ENCODE measurements at regions not wholly inside any gene's neighbourhood (a gene's known extent, or its start where the extent isn't known, plus 50 kb on each side); places are given as distances from the start of the nearest gene placed in this dataset.
A peak's percentile ranks its signal among the peaks of the same experiment; 100 is the strongest.

DNA sequence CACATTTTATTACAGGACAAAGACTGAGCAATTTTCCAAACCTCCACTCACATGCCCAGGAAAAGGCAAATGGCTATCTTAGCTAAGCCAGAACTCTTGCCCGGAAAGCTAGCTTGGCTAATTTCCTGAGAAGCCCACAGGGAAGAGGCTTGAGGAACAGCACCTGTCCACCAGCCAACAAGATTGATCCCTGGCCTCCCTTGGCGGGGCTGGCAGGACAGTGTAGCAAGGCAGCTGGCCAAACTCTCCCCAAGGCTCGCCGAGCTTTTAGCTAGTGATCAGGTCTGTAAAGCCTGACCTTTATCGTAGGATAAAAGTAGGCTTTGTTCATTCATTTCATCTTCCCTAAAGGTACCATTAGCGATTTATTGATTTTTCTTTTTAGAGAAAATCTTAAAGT, 101.4 kb downstream of the UQCRFS1 start:
- H3K36me3 ChIP-seq, result no peaks in the 10 kb centered on the region
- H3K9me3 ChIP-seq (replicated peaks), result no peaks in the 10 kb centered on the region
- peaks cover 14% of the 10 kb centered on the region for H3K27me3 ChIP-seq
- H3K4me1 ChIP-seq, result no peaks in the 10 kb centered on the region
- DNase-seq, result no peak
- no peak overlapping the region for H3K27ac ChIP-seq
- no peak overlapping the region for H3K4me3 ChIP-seq

DNA sequence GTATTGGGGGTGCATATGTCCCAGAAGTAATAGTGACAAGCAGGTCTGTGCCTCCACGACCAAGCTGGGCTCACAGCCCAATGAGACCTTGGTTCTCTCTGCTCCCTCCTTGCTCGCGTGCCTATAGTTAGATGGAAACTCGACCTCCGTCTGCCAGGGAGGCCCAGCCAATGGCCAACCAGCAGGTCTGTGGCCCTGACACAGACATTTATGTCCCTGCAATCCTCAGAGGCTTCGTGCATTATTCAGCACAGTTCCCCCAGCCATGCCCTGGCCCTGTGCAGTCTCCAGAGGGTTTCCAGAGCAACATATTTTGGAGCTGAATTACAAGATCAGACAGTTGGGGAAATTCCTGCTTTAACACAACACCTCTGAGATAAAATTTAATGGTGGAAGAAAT, 105.1 kb downstream of the UQCRFS1 start:
- no peak for DNase-seq
- H3K4me3 ChIP-seq, result no peak overlapping the region
- no peaks in the 10 kb centered on the region for H3K36me3 ChIP-seq
- H3K27ac ChIP-seq, result no peak overlapping the region
- H3K9me3 ChIP-seq (replicated peaks), result no peaks in the 10 kb centered on the region
- peaks cover 23% of the 10 kb centered on the region for H3K27me3 ChIP-seq
- no peaks in the 10 kb centered on the region for H3K4me1 ChIP-seq

DNA sequence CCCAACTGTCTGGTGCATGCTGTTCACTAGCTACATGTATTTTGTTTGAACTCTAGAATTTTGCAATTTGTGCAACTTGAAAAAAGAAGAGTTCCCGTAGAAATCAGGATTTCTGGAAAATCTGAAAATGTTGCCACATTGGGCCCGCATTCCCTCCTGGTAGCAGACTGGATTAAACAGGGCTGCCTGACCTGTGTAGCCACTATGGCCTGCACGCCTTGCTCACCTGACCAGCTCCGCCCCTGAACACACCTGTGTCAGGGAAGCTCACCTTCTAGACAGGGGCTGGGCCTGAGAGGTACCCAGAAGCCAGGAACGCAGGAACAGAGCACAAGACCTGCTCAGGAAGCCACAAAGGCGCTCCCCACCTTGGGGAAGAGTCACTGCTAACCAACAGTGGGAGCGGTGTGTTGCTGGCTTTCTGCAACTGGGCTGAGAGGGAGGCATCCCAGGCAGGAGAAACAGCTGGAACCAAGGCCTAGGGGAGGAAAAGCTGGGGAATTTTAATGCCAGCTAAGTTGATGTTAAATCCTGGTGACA, 106.5 kb downstream of the UQCRFS1 start:
- no peaks in the 10 kb centered on the region for H3K36me3 ChIP-seq
- DNase-seq, result no peak
- no peak overlapping the region for H3K4me3 ChIP-seq
- no peaks in the 10 kb centered on the region for H3K9me3 ChIP-seq (replicated peaks)
- no peak overlapping the region for H3K27ac ChIP-seq
- H3K27me3 ChIP-seq, result peaks cover 23% of the 10 kb centered on the region
- no peaks in the 10 kb centered on the region for H3K4me1 ChIP-seq

DNA sequence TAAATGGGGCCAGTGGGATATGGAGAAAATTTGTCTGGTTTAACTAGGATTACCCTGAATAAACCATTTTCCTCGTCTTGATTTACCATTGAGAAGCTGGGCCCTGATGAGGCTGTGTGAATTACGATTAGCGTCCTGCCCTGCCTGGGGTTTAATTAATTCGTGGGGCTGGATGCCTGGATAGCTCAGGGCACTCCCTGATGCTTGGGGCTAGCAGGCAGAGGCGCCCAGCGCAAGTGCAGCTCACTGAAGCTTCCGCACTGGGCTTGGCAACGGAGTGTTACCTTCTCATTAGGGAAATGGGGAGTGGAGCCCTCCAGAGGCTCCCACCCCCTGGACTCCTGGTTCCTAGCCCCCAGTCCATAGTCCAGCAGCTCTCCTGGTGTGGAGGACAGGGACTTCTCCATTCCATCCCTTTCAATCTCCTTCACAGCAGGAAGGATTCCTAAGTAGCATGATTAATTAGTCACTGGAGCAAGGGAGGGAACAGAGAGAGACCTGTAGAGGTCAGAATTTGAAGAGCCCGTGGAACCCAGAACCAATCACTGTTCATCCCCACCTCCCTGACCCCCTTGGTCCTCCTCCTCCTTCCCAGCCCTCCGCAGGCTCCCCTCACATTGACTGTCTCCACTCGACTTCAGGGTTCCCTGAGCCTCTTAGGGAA, 107.2 kb downstream of the UQCRFS1 start:
- DNase-seq, result no peak
- Histone ChIP-seq H3K4me3 (no peak overlapping the region), H3K27ac (no peak overlapping the region), H3K27me3 (peaks cover 23% of the 10 kb centered on the region), H3K4me1 (no peaks in the 10 kb centered on the region), H3K9me3 (replicated peaks) (no peaks in the 10 kb centered on the region), H3K36me3 (no peaks in the 10 kb centered on the region)

DNA sequence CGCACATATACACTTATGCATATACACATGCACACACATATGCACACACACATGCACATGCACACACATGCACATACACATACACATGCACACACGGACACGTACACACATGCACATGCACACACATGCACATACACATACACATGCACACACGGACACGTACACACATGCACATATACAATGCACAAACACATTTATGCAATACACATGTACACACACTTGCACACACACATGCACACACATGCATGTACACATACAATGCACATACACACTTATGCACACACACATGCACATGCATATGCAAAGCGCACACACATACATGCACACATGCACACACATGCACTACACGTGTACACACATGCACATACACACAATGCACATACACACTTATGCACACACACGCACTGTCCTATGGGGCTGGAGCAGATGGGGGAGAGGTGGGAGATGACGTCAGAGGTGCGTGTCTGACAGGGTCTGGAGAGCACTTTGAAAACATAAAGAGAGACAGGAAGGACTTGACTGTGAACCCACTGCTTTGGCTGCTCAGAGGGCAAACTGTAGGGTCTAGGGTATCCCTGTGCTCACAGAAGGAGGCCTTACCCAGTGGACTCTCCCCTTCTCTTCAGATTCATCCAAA, 108.2 kb downstream of the UQCRFS1 start:
- DNase-seq, result no peak

DNA sequence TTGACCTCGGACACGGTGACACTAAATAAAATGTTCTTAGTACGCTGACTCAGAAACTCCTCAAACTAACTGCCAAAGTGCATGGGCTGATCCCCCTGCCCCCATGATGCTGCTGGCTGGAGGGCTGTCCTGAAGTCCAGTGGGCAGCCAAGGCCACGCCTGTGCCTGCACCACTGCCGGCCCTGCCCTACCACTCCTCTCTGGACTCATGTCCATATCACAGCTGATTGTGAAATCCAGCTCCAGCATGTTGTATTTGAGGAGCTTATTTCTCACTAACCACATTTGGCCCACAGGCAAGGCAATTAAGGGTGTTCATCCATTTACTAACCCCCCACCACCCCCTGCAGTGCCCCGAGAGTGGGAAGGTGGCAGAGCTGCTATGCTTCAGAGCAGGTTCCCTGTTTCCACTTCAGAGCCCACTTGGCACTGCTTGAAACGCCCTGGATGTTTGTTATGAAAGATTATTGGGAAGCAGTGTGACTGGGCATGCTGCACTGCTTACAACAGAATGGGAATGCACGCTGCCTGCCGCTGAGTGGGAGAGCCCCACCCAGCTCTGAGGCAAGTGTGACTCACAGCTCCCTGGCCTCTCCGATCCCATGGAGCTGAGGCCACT, 114.0 kb downstream of the UQCRFS1 start:
- no peaks in the 10 kb centered on the region for H3K36me3 ChIP-seq
- no peaks in the 10 kb centered on the region for H3K9me3 ChIP-seq (replicated peaks)
- H3K27me3 ChIP-seq, result no peaks in the 10 kb centered on the region
- H3K4me1 ChIP-seq, result no peaks in the 10 kb centered on the region
- no peak overlapping the region for H3K4me3 ChIP-seq
- no peak overlapping the region for H3K27ac ChIP-seq
- no peak for DNase-seq

More for the DNA sequence above, 108.2 kb downstream of the UQCRFS1 start:
- Histone ChIP-seq H3K4me3 (no peak overlapping the region), H3K36me3 (no peaks in the 10 kb centered on the region), H3K27ac (no peak overlapping the region), H3K9me3 (replicated peaks) (no peaks in the 10 kb centered on the region), H3K4me1 (no peaks in the 10 kb centered on the region), H3K27me3 (peaks cover 23% of the 10 kb centered on the region)

DNA sequence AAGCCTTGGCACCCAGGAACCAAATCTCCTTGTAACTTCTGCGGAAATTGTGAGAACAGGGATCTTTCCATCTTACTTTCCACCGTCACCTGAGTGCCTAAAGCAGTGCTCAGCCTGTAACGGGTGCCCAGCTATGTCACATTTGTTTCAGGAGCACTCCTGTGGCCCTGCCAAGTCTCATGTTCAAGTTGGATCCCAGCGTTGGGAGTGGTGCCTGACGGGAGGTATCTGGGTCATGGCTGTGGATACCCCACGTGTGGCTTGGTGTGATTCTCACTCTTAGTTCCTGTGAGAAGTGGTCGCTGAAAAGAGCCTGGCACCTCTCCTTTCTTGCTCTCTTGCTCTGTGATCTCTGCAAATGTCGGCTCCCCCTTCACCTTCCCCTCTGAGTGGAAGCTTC, 114.9 kb downstream of the UQCRFS1 start:
- no peak overlapping the region for H3K27ac ChIP-seq
- DNase-seq, result no peak
- H3K36me3 ChIP-seq, result no peaks in the 10 kb centered on the region
- H3K4me3 ChIP-seq, result no peak overlapping the region
- no peaks in the 10 kb centered on the region for H3K9me3 ChIP-seq (replicated peaks)
- H3K4me1 ChIP-seq, result no peaks in the 10 kb centered on the region
- H3K27me3 ChIP-seq, result no peaks in the 10 kb centered on the region

DNA sequence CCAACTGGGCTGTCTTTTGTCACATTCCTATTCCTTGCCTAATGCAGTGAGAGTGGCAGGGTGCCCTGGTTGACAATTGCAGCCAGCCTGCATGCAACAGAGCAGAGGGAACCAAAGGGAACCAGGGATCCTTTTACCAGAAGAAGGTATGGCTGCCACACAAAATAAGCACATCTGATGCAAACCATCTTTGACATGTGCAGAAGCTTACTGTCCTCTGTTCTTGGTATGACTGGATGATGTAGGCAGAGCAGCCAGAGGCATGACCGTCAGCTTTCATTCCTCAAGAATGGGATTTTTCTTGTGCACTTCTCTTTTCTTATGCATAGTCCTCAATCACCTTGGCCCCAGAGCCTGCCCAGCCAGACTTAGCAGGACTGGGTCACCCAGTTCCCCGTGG, 116.1 kb downstream of the UQCRFS1 start:
- H3K27ac ChIP-seq, result no peak overlapping the region
- H3K4me3 ChIP-seq, result no peak overlapping the region
- no peak for DNase-seq
- H3K9me3 ChIP-seq (replicated peaks), result no peaks in the 10 kb centered on the region
- no peaks in the 10 kb centered on the region for H3K36me3 ChIP-seq
- H3K4me1 ChIP-seq, result no peaks in the 10 kb centered on the region
- no peaks in the 10 kb centered on the region for H3K27me3 ChIP-seq

DNA sequence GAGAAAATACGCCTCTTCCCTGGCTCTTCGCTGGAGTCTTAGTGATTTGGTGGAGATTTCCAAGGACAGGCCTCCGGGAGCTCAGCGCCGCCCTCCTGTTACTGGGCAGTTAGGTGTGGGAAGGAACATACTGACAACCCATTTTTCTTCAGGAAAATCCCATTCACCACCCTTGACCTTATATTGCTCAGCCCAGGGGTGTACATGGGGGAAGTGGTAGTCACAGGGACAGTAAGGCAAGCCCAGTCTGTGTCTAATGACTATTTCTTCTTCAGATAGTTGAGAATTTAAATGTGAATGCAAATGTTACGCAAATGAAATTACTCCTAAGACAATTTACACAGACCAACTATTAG, 119.4 kb downstream of the UQCRFS1 start:
- Histone ChIP-seq H3K9me3 (replicated peaks) (no peaks in the 10 kb centered on the region), H3K36me3 (no peaks in the 10 kb centered on the region), H3K27ac (no peak overlapping the region), H3K4me3 (no peak overlapping the region), H3K4me1 (no peaks in the 10 kb centered on the region), H3K27me3 (peaks cover 9% of the 10 kb centered on the region; the same call in 1 of the 2 replicates)
- no peak for DNase-seq

DNA sequence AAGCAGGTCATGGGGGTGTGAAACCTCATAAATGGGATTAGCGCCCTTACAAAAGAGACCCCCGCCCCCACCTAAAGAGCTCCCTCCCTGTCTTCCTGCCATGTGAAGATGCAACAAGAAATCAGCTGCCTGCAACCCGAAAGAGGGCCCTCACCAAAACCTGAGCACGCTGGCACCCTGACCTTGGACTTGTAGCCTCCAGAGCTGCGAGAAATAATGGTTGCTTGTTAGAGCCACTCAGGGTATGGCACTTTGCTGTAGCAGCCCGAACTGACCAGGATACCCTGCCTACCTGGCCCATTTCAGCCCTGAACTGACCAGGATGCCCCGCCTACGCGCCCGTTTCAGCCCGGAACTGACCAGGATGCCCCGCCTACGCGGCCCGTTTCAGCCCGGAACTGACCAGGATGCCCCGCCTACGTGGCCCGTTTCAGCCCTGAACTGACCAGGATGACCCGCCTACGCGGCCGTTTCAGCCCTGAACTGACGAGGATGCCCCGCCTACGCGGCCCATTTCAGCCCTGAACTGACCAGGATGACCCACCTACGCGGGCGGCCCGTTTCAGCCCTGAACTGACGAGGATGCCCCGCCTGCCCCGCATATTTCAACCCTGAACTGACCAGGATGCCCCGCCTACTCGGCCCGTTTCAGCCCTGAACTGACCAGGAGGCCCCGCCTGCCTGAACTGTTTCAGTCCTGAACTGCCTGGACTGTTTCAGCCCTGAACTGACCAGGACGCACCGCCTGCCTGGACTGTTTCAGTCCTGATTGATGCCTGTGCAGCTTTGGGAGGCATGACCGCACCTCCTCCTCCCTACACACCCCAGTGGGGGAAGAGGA, 120.0 kb downstream of the UQCRFS1 start:
- DNase-seq, result no peak
- Histone ChIP-seq H3K4me1 (no peaks in the 10 kb centered on the region), H3K27ac (no peak overlapping the region), H3K9me3 (replicated peaks) (no peaks in the 10 kb centered on the region), H3K27me3 (peaks cover 9% of the 10 kb centered on the region; the same call in 1 of the 2 replicates), H3K4me3 (no peak overlapping the region), H3K36me3 (no peaks in the 10 kb centered on the region)

DNA sequence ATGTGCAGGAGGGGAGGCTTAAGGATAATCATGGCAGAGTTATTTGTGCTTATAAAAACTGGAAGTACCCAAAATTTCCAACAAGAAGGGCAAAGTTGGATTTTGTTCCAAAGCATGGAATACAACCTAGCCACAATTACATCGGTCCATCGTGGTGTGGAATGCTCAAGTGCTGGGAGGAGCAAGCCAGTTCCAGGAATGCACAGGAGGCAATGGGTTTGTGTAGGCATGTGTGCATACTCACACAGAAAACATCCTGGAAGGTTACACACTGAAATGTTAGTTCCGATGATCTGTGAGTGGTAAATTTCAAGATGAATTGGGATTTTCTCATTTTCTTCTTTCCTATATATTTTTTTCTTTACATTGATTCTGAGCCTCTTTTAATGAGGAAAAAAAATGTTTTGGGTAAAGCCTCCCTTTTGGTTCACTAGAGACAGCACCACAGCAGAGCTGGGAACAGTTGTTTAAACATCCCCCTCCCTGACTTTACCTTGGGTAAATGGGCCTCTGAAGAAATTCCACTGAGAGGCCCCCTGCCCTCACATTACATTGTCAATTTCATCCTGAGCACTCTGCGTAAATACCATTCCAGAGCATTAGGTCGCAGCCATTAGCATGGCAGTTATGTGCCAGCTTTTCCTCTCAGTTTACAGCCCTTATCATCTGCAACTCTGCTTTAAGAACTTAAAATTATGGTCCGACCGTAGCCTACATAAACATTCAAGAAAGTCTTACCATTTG, 122.0 kb downstream of the UQCRFS1 start:
- Histone ChIP-seq H3K9me3 (replicated peaks) (no peaks in the 10 kb centered on the region), H3K4me1 (no peaks in the 10 kb centered on the region), H3K27ac (no peak overlapping the region), H3K4me3 (no peak overlapping the region), H3K27me3 (peaks cover 10% of the 10 kb centered on the region; the same call in 1 of the 2 replicates), H3K36me3 (no peaks in the 10 kb centered on the region)
- no peak for DNase-seq

DNA sequence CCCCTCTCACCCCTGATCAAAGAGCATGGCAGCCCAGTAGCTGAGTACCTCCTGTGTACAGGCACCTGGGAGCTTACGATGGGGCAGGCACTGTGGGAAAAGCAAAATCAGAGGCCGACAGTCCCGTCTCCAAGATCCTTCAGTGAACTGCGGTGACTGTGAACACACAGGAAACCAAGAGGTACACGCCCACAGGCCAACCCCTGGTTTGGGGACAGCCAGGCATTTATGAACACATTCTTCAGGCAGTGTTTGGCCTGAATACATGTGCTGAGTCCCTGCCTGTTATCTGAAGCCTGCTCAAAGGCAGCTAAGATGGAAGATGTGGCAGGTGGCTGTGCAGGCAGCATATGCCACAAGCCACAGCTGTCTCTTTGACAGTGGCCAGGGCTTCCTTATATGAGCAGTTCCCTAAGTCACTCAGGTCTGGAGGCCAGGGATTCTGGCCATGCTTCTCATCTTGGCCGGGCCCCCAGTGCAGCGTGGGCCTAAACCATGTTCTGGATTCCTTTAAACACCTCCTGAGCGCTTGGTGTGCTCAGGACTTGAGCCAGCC, 123.6 kb downstream of the UQCRFS1 start:
- peak in 1 of 2 experiments; percentile 12 for DNase-seq
- H3K9me3 ChIP-seq (replicated peaks), result no peaks in the 10 kb centered on the region

DNA sequence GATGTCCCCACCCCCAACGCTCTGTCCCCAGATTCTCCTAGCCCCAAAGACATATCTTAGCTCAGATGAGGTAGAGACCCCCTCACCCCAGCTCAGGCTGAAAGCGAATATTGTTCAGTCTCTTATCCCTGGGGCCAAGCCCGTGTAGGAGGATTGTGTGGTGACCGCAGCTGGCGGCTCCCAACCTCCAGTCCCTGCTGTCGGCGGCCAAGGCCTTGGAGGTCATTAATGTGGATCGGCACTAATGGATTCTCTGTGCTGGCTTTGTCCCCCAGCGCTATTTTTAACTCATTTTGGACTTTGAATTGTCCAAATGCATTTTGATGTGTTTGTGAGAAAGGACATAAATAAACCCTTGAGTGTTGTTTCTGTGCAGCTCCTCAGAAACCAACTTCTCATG, 124.2 kb downstream of the UQCRFS1 start:
- Histone ChIP-seq H3K27me3 (peaks cover 23% of the 10 kb centered on the region; the same call in 1 of the 2 replicates), H3K4me1 (no peaks in the 10 kb centered on the region), H3K36me3 (no peaks in the 10 kb centered on the region), H3K9me3 (replicated peaks) (no peaks in the 10 kb centered on the region), H3K27ac (no peak overlapping the region), H3K4me3 (no peak overlapping the region)
- no peak for DNase-seq

More for the DNA sequence above, 123.6 kb downstream of the UQCRFS1 start:
- H3K27ac ChIP-seq, result no peak overlapping the region
- H3K27me3 ChIP-seq, result peaks cover 23% of the 10 kb centered on the region; the same call in 1 of the 2 replicates
- no peak overlapping the region for H3K4me3 ChIP-seq
- H3K4me1 ChIP-seq, result no peaks in the 10 kb centered on the region
- H3K36me3 ChIP-seq, result no peaks in the 10 kb centered on the region

DNA sequence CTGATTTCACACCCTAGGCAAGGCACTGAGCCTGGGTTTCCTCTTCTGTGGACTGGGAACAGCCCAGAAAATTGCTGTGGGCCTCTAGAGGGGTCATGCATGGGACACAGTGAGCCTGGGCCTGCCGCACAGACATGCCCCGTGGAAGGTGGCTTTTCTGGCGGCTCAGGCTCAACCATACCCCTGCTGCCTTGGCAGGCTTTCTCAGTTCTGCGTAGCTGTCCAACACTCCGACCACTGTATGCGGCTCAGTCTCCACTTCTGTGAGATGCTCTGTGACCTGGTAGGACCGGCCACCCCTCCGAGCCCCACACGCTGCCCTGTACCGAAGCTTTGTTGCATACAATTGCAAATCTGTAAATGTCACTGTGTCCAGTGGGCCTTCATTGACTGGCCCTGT, 126.3 kb downstream of the UQCRFS1 start:
- no peak for DNase-seq
- Histone ChIP-seq H3K9me3 (replicated peaks) (no peaks in the 10 kb centered on the region), H3K36me3 (no peaks in the 10 kb centered on the region), H3K27me3 (peaks cover 23% of the 10 kb centered on the region; the same call in 1 of the 2 replicates), H3K4me3 (no peak overlapping the region), H3K4me1 (no peaks in the 10 kb centered on the region), H3K27ac (no peak overlapping the region)
